Esophagus muscularis mucosa (tissue), 4 donors: ENCODE measurements at regions not wholly inside any gene's neighbourhood (a gene's known extent, or its start where the extent isn't known, plus 50 kb on each side); places are given as distances from the start of the nearest gene placed in this dataset.
"Not testable (repeated sequence)": the region's sequence is repeated elsewhere in the genome, so short reads cannot be mapped to it uniquely, and the experiment has no call there.

Experiments
- DNase-seq: peaks from one replicate; pipeline ENCODE4 v3.0.0-alpha.2; 2017; ENCODE audit errors: extremely low spot score
- H3K27ac ChIP-seq, 4 donors: fragments of 200-600 bp; sonication (generic); replicated peaks in 1 of 4; 1 replicate in 3 of 4; 2 replicates in 1 of 4; pipeline ENCODE4 v1.5.1; 2016 to 2019; ENCODE audit warnings: mild to moderate bottlenecking in 1 of 4
- H3K27me3 ChIP-seq, 4 donors: fragments of 200-600 bp; sonication (generic); one replicate each; pipeline versions ENCODE4 v1.5.1 to v1.6.0; 2016 to 2019
- H3K36me3 ChIP-seq, 4 donors: fragments of 200-600 bp; sonication (generic); one replicate each; pipeline ENCODE4 v1.5.1; 2016 to 2019
- H3K4me1 ChIP-seq, 4 donors: fragments of 200-600 bp; sonication (generic); one replicate each; pipeline ENCODE4 v1.5.1; 2016 to 2019
- H3K4me3 ChIP-seq, 4 donors: fragments of 200-600 bp; sonication (generic); 1 replicate in 2 of 4; 2 replicates in 2 of 4; pipeline ENCODE4 v1.5.1; 2016 to 2019; ENCODE audit warnings: mild to moderate bottlenecking in 4 of 4, moderate library complexity in 1 of 4
- H3K9me3 ChIP-seq, 4 donors: fragments of 200-600 bp; sonication (generic); 1 replicate in 3 of 4; 2 replicates in 1 of 4; pipeline ENCODE4 v1.5.1; 2016 to 2019
- CTCF ChIP-seq, 3 experiments: fragments of 200-600 bp in 2 of 3; fragments of 450-650 bp in 1 of 3; sonication (generic) in 2 of 3; IDR thresholded peaks; one replicate each; pipeline ENCODE4 v1.5.1; 2017 to 2019; ENCODE audit warnings: antibody characterized with exemption in 3 of 3, mild to moderate bottlenecking in 2 of 3, moderate library complexity in 1 of 3
- EP300 ChIP-seq: sonication (generic); formaldehyde crosslinking; IDR thresholded peaks from one replicate; pipeline ENCODE4 v1.6.1; 2017; ENCODE audit warnings: antibody characterized with exemption
- POLR2A ChIP-seq: fragments of 450-650 bp; IDR thresholded peaks from one replicate; pipeline ENCODE4 v1.6.1; 2017; ENCODE audit warnings: antibody characterized with exemption, moderate library complexity, mild to moderate bottlenecking, low read depth
- POLR2AphosphoS5 ChIP-seq, 2 donors: sonication (generic); formaldehyde crosslinking; IDR thresholded peaks; one replicate each; pipeline ENCODE4 v1.6.1; 2017; ENCODE audit warnings: antibody characterized with exemption in 2 of 2
- WGBS: methylation state at CpG from one replicate; pipeline ENCODE4 v1.1.5; 2018; 5-methylcytosine and 5-hydroxymethylcytosine counted together
- intact Hi-C: fragments of 100-400 bp; cut with DNase I; formaldehyde crosslinking; loops from one replicate; pipeline ENCODE4 v1.15.1; 2023

- TF ChIP-seq CTCF (IDR thresholded peaks at IDR 0.05): no peak
- no peak for TF ChIP-seq EP300
- TF ChIP-seq POLR2A: no peak
- TF ChIP-seq POLR2AphosphoS5 (IDR thresholded peaks at IDR 0.05): no peak
- no peaks in the 10 kb centered on the region for H3K4me1 ChIP-seq
- no peaks in the 10 kb centered on the region for H3K27me3 ChIP-seq
- H3K27ac ChIP-seq: no peak overlapping the region
- no peak for DNase-seq
- no peaks in the 10 kb centered on the region for H3K9me3 ChIP-seq
- WGBS: 85% methylated on average over 5 of the region's 5 CpGs
- H3K36me3 ChIP-seq: no peaks in the 10 kb centered on the region
- intact Hi-C loops: no loop called here
- no peak overlapping the region for H3K4me3 ChIP-seq
Measured at GRCh38 chr5:36802187-36802586, 74.4 kb upstream of the NIPBL start.

GRCh38 chr5:36813249-36813648 is 63.3 kb upstream of the NIPBL start:
- H3K9me3 ChIP-seq, H3K27me3 ChIP-seq, intact Hi-C loops, H3K27ac ChIP-seq, H3K4me3 ChIP-seq, H3K4me1 ChIP-seq, DNase-seq, H3K36me3 ChIP-seq: not testable (repeated sequence)
- WGBS: 95% methylated on average over 4 of the region's 4 CpGs

GRCh38 chr5:36815871-36816270 is 60.7 kb upstream of the NIPBL start:
- DNase-seq: no peak
- no peaks in the 10 kb centered on the region for H3K4me1 ChIP-seq
- H3K36me3 ChIP-seq: no peaks in the 10 kb centered on the region
- 73% methylated on average over 2 of the region's 2 CpGs for WGBS
- H3K4me3 ChIP-seq: no peak overlapping the region
- TF ChIP-seq POLR2A (no peak), POLR2AphosphoS5 (IDR thresholded peaks at IDR 0.05) (no peak), EP300 (no peak), CTCF (IDR thresholded peaks at IDR 0.05) (no peak)
- no peak overlapping the region for H3K27ac ChIP-seq
- intact Hi-C loops: no loop called here
- H3K27me3 ChIP-seq: no peaks in the 10 kb centered on the region
- no peaks in the 10 kb centered on the region for H3K9me3 ChIP-seq

GRCh38 chr5:36820900-36821299 is 55.7 kb upstream of the NIPBL start:
- Histone ChIP-seq H3K27ac (no peak overlapping the region), H3K4me1 (no peaks in the 10 kb centered on the region), H3K27me3 (no peaks in the 10 kb centered on the region), H3K4me3 (no peak overlapping the region), H3K36me3 (no peaks in the 10 kb centered on the region), H3K9me3 (peaks cover 0 to 8% (median 0%) of the 10 kb centered on the region in 4 donors)
- intact Hi-C loops: no loop called here
- DNase-seq: no peak
- TF ChIP-seq CTCF (IDR thresholded peaks at IDR 0.05): no peak
- no peak for TF ChIP-seq POLR2A
- no peak for TF ChIP-seq POLR2AphosphoS5 (IDR thresholded peaks at IDR 0.05)
- no peak for TF ChIP-seq EP300
- WGBS: 79% methylated on average over 6 of the region's 6 CpGs

GRCh38 chr5:36826694-36827093 is 49.9 kb upstream of the NIPBL start:
- Histone ChIP-seq H3K4me3 (no peak overlapping the region), H3K27me3 (no peaks in the 10 kb centered on the region), H3K36me3 (no peaks in the 10 kb centered on the region), H3K9me3 (peaks cover 0 to 8% (median 0%) of the 10 kb centered on the region in 4 donors), H3K4me1 (no peaks in the 10 kb centered on the region), H3K27ac (no peak overlapping the region)
- intact Hi-C loops: no loop called here
- TF ChIP-seq CTCF (IDR thresholded peaks at IDR 0.05): no peak
- no peak for TF ChIP-seq POLR2AphosphoS5 (IDR thresholded peaks at IDR 0.05)
- TF ChIP-seq POLR2A: no peak
- no peak for TF ChIP-seq EP300
- 82% methylated on average over 2 of the region's 2 CpGs for WGBS
- DNase-seq: no peak
